ENCODE measurements at regions not wholly inside any gene's neighbourhood (a gene's known extent, or its start where the extent isn't known, plus 50 kb on each side); places are given as distances from the start of the nearest gene placed in this dataset.

GRCh38 chr6:43968110-43968965 is 158.9 kb downstream of the MRPL14 start:
- no peak overlapping the region for H3K9ac ChIP-seq (ENCODE audit: low read depth in 1 of 3, low read length in 3 of 3)
- no peaks in the 10 kb centered on the region for H3K36me3 ChIP-seq (ENCODE audit: control insufficient read depth in 3 of 3, insufficient read depth in 3 of 3, low read length in 3 of 3)
- no peak overlapping the region for H3K27ac ChIP-seq (ENCODE audit: low read depth, low read length)
- H3K9me3 ChIP-seq (ENCODE audit: control insufficient read depth in 3 of 3, low read length in 3 of 3) = no peaks in the 10 kb centered on the region
- no peaks in the 10 kb centered on the region for H3K27me3 ChIP-seq (ENCODE audit: control insufficient read depth in 3 of 3, insufficient read depth in 3 of 3, low read length in 3 of 3)
- H3K4me3 ChIP-seq (ENCODE audit: low read length in 3 of 3) = no peak overlapping the region
- peaks cover 24 to 33% (median 33%) of the 10 kb centered on the region in 3 donors for H3K4me1 ChIP-seq (ENCODE audit: control insufficient read depth in 3 of 3, insufficient read depth in 3 of 3, low read length in 3 of 3)

DNA sequence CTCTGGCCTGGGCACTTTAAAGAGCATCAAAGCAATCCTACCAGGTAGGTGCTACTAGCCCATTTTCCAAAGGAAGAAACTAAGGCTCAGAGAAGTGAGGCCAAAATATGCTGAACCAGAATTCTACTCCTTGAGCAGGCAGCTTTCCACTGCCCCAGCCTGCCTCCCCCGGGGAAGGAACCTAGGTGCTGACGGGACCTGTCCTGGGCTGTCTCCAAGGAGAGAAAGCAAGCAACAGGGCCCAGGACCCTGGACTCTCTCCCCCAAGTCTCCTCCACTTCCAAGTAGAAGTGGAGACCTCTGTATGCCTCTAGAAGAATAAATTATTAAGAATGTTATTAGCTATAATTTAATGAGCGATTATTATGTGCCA is 159.5 kb downstream of the MRPL14 start:
- Histone ChIP-seq H3K4me3 (ENCODE audit: low read length in 3 of 3) (no peak overlapping the region), H3K36me3 (ENCODE audit: control insufficient read depth in 3 of 3, insufficient read depth in 3 of 3, low read length in 3 of 3) (no peaks in the 10 kb centered on the region), H3K27me3 (ENCODE audit: control insufficient read depth in 3 of 3, insufficient read depth in 3 of 3, low read length in 3 of 3) (no peaks in the 10 kb centered on the region)

GRCh38 chr6:43966853-43967718 is 160.2 kb downstream of the MRPL14 start:
- Histone ChIP-seq H3K9me3 (ENCODE audit: control insufficient read depth in 3 of 3, low read length in 3 of 3) (no peaks in the 10 kb centered on the region), H3K27ac (ENCODE audit: low read depth, low read length) (no peak overlapping the region)

More for the DNA sequence above, 159.5 kb downstream of the MRPL14 start:
- Histone ChIP-seq H3K9me3 (ENCODE audit: control insufficient read depth in 3 of 3, low read length in 3 of 3) (no peaks in the 10 kb centered on the region), H3K9ac (ENCODE audit: low read depth in 1 of 3, low read length in 3 of 3) (no peak overlapping the region), H3K27ac (ENCODE audit: low read depth, low read length) (no peak overlapping the region), H3K4me1 (ENCODE audit: control insufficient read depth in 3 of 3, insufficient read depth in 3 of 3, low read length in 3 of 3) (peaks cover 18 to 27% (median 26%) of the 10 kb centered on the region in 3 donors)

GRCh38 chr6:43966374-43966658 is 160.9 kb downstream of the MRPL14 start:
- Histone ChIP-seq H3K36me3 (ENCODE audit: control insufficient read depth in 3 of 3, insufficient read depth in 3 of 3, low read length in 3 of 3) (no peaks in the 10 kb centered on the region), H3K9ac (ENCODE audit: low read depth in 1 of 3, low read length in 3 of 3) (no peak overlapping the region), H3K9me3 (ENCODE audit: control insufficient read depth in 3 of 3, low read length in 3 of 3) (no peaks in the 10 kb centered on the region), H3K27me3 (ENCODE audit: control insufficient read depth in 3 of 3, insufficient read depth in 3 of 3, low read length in 3 of 3) (no peaks in the 10 kb centered on the region), H3K4me1 (ENCODE audit: control insufficient read depth in 3 of 3, insufficient read depth in 3 of 3, low read length in 3 of 3) (peaks cover 6 to 13% (median 13%) of the 10 kb centered on the region in 3 donors), H3K4me3 (ENCODE audit: low read length in 3 of 3) (no peak overlapping the region), H3K27ac (ENCODE audit: low read depth, low read length) (no peak overlapping the region)

More at GRCh38 chr6:43966853-43967718, 160.2 kb downstream of the MRPL14 start:
- Histone ChIP-seq H3K9ac (ENCODE audit: low read depth in 1 of 3, low read length in 3 of 3) (no peak overlapping the region), H3K4me3 (ENCODE audit: low read length in 3 of 3) (no peak overlapping the region), H3K4me1 (ENCODE audit: control insufficient read depth in 3 of 3, insufficient read depth in 3 of 3, low read length in 3 of 3) (peaks cover 11 to 21% (median 20%) of the 10 kb centered on the region in 3 donors), H3K36me3 (ENCODE audit: control insufficient read depth in 3 of 3, insufficient read depth in 3 of 3, low read length in 3 of 3) (no peaks in the 10 kb centered on the region), H3K27me3 (ENCODE audit: control insufficient read depth in 3 of 3, insufficient read depth in 3 of 3, low read length in 3 of 3) (no peaks in the 10 kb centered on the region)

DNA sequence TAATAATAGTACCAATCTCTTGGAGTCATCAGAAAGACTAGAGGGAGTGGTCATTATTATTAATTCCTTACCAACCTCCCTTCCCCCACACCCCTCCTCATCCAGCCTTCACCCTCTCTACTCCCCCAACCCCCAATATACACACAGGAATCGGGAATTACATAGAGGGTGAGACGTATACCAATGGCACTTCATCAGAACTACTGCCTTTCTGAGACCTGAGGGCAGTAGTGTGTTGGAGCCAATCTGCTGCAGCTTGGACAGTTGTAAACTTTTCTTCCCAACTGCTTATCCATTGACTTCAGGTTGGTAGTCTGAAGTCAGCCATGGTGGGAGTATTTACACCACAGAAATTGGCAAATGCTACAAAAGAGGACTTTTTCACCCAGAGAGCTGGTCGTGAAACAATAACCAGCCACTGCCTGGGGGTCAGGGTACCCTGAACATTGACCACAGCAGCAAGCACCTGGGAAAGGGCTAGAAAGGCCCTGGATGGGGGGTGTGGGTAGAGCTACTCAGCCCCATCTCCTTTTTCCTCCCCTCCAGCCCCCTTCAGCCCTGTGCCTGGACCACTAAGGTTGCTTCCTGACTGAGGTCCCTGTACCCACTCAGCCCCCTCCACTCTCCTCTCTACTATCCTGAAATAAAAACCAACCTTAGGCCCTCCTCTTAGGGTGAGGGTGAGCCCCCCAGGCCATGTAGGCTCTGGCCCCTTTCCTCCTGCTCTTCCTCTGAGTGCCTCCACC is 161.5 kb downstream of the MRPL14 start:
- no peak overlapping the region for H3K27ac ChIP-seq (ENCODE audit: low read depth, low read length)
- H3K36me3 ChIP-seq (ENCODE audit: control insufficient read depth in 3 of 3, insufficient read depth in 3 of 3, low read length in 3 of 3) = no peaks in the 10 kb centered on the region
- peaks cover under 1 to 8% (median 7%) of the 10 kb centered on the region in 3 donors for H3K4me1 ChIP-seq (ENCODE audit: control insufficient read depth in 3 of 3, insufficient read depth in 3 of 3, low read length in 3 of 3)
- no peaks in the 10 kb centered on the region for H3K27me3 ChIP-seq (ENCODE audit: control insufficient read depth in 3 of 3, insufficient read depth in 3 of 3, low read length in 3 of 3)
- H3K9ac ChIP-seq (ENCODE audit: low read depth in 1 of 3, low read length in 3 of 3) = no peak overlapping the region
- H3K4me3 ChIP-seq (ENCODE audit: low read length in 3 of 3) = no peak overlapping the region
- no peaks in the 10 kb centered on the region for H3K9me3 ChIP-seq (ENCODE audit: control insufficient read depth in 3 of 3, low read length in 3 of 3)

- Histone ChIP-seq H3K36me3 (ENCODE audit: control insufficient read depth in 3 of 3, insufficient read depth in 3 of 3, low read length in 3 of 3) (no peaks in the 10 kb centered on the region), H3K27ac (ENCODE audit: low read depth, low read length) (no peak overlapping the region), H3K9me3 (ENCODE audit: control insufficient read depth in 3 of 3, low read length in 3 of 3) (no peaks in the 10 kb centered on the region), H3K27me3 (ENCODE audit: control insufficient read depth in 3 of 3, insufficient read depth in 3 of 3, low read length in 3 of 3) (no peaks in the 10 kb centered on the region), H3K9ac (ENCODE audit: low read depth in 1 of 3, low read length in 3 of 3) (no peak overlapping the region), H3K4me1 (ENCODE audit: control insufficient read depth in 3 of 3, insufficient read depth in 3 of 3, low read length in 3 of 3) (peaks cover 0 to 2% (median 0%) of the 10 kb centered on the region in 3 donors), H3K4me3 (ENCODE audit: low read length in 3 of 3) (no peak overlapping the region)
These were observed 162.3 kb downstream of the MRPL14 start for GRCh38 chr6:43964659-43965570.

DNA sequence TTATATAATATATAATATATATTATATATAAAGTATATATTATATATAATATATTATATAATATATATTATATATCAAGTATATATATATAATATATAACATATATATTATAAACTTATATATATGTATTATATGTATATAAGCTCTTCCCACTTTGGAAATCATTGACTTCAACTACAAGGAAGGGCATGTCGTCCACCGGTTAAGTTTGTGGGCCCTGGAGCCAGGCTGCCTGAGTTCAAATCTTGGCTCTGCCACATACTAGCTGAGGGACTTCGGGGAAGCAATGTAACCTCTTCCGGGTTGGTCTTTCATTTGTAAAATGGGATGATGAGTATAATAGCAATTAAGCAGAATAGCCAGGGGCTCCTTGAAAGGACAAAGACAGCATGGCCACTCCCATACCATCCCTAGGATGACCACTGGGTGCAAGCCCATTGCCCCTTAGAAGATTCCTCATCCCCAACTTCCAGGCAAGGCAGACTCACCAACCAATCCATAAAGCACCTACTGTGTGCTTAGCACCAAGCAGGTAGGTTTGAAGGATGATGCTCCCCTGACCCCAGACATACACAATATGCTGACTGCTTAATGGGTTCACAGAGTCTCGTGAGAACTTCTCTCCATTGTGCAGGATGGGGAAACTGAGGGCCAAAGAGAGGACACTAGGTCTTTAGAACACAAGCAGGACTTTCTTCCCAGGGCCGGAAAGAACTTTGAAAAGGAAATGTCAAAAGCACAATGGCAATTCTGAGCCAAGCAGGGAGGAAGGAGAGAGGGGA is 163.2 kb downstream of the MRPL14 start:
- no peaks in the 10 kb centered on the region for H3K9me3 ChIP-seq (ENCODE audit: control insufficient read depth in 3 of 3, low read length in 3 of 3)
- no peak overlapping the region for H3K27ac ChIP-seq (ENCODE audit: low read depth, low read length)
- no peaks in the 10 kb centered on the region for H3K36me3 ChIP-seq (ENCODE audit: control insufficient read depth in 3 of 3, insufficient read depth in 3 of 3, low read length in 3 of 3)
- no peaks in the 10 kb centered on the region for H3K27me3 ChIP-seq (ENCODE audit: control insufficient read depth in 3 of 3, insufficient read depth in 3 of 3, low read length in 3 of 3)
- H3K9ac ChIP-seq (ENCODE audit: low read depth in 1 of 3, low read length in 3 of 3) = no peak overlapping the region
- H3K4me1 ChIP-seq (ENCODE audit: control insufficient read depth in 3 of 3, insufficient read depth in 3 of 3, low read length in 3 of 3) = peaks cover 0 to 2% (median 0%) of the 10 kb centered on the region in 3 donors
- no peak overlapping the region for H3K4me3 ChIP-seq (ENCODE audit: low read length in 3 of 3)

DNA sequence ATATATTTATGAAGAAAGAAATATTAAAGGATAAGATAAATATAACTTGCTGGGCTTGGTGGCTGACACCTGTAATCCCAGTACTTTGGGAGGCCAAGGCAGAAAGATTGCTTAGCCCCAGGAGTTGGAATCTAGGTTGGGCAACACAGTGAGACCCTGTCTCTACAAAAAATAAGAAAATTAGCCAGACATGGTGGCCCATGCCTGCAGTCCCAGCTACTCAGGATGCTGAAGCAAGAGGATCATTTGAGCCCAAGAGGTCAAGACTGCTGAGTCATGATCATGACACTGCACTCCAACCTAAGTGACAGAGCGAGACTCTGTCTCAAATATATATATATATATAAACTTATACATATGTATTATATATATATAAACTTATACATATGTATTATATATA is 164.0 kb downstream of the MRPL14 start:
- Histone ChIP-seq H3K4me1 (ENCODE audit: control insufficient read depth in 3 of 3, insufficient read depth in 3 of 3, low read length in 3 of 3) (no peaks in the 10 kb centered on the region), H3K36me3 (ENCODE audit: control insufficient read depth in 3 of 3, insufficient read depth in 3 of 3, low read length in 3 of 3) (no peaks in the 10 kb centered on the region), H3K9ac (ENCODE audit: low read depth in 1 of 3, low read length in 3 of 3) (no peak overlapping the region), H3K9me3 (ENCODE audit: control insufficient read depth in 3 of 3, low read length in 3 of 3) (no peaks in the 10 kb centered on the region), H3K27me3 (ENCODE audit: control insufficient read depth in 3 of 3, insufficient read depth in 3 of 3, low read length in 3 of 3) (no peaks in the 10 kb centered on the region), H3K4me3 (ENCODE audit: low read length in 3 of 3) (no peak overlapping the region), H3K27ac (ENCODE audit: low read depth, low read length) (no peak overlapping the region)

- Histone ChIP-seq H3K4me3 (ENCODE audit: low read length in 3 of 3) (no peak overlapping the region), H3K27me3 (ENCODE audit: control insufficient read depth in 3 of 3, insufficient read depth in 3 of 3, low read length in 3 of 3) (no peaks in the 10 kb centered on the region), H3K36me3 (ENCODE audit: control insufficient read depth in 3 of 3, insufficient read depth in 3 of 3, low read length in 3 of 3) (no peaks in the 10 kb centered on the region), H3K4me1 (ENCODE audit: control insufficient read depth in 3 of 3, insufficient read depth in 3 of 3, low read length in 3 of 3) (no peaks in the 10 kb centered on the region), H3K27ac (ENCODE audit: low read depth, low read length) (no peak overlapping the region), H3K9ac (ENCODE audit: low read depth in 1 of 3, low read length in 3 of 3) (no peak overlapping the region), H3K9me3 (ENCODE audit: control insufficient read depth in 3 of 3, low read length in 3 of 3) (no peaks in the 10 kb centered on the region)
These were observed 164.8 kb downstream of the MRPL14 start for GRCh38 chr6:43962458-43962857.
